BLaER1 treated with 17β-estradiol and CSF1 and Interleukin-3, amounts not matched to agents 10 nM and 100 nM (cell line): ENCODE measurements at regions not wholly inside any gene's neighbourhood (a gene's known extent, or its start where the extent isn't known, plus 50 kb on each side); places are given as distances from the start of the nearest gene placed in this dataset.
A peak's percentile ranks its signal among the peaks of the same experiment; 100 is the strongest.

Source experiments
- H3K27ac ChIP-seq, 11 experiments: shearing (Covaris generic); formaldehyde crosslinking; 2 replicates each; pipeline ENCODE4 v1.8.1; 2022
- H3K27me3 ChIP-seq, 11 experiments: shearing (Covaris generic); formaldehyde crosslinking; 2 replicates each; pipeline ENCODE4 v1.8.1; 2022
- H3K36me3 ChIP-seq, 11 experiments: shearing (Covaris generic); formaldehyde crosslinking; 2 replicates each; pipeline ENCODE4 v1.8.1; 2022
- H3K4me1 ChIP-seq, 10 experiments: shearing (Covaris generic); formaldehyde crosslinking; 2 replicates each; pipeline ENCODE4 v1.8.1; 2022
- H3K4me2 ChIP-seq, 11 experiments: shearing (Covaris generic); formaldehyde crosslinking; 2 replicates each; pipeline ENCODE4 v1.8.1; 2022
- H3K4me3 ChIP-seq, 10 experiments: shearing (Covaris generic); formaldehyde crosslinking; 2 replicates each; pipeline ENCODE4 v1.8.1; 2022
- H3K9ac ChIP-seq, 11 experiments: shearing (Covaris generic); formaldehyde crosslinking; 2 replicates each; pipeline ENCODE4 v1.8.1; 2022
- H3K9me3 ChIP-seq, 11 experiments: shearing (Covaris generic); formaldehyde crosslinking; replicated peaks in 1 of 11; 2 replicates each; pipeline ENCODE4 v1.8.1; 2022
- H4K20me1 ChIP-seq, 11 experiments: shearing (Covaris generic); formaldehyde crosslinking; 2 replicates each; pipeline ENCODE4 v1.8.1; 2022
- Cebpa-rat ChIP-seq, 11 experiments: shearing (Covaris generic); IDR thresholded peaks; 2 replicates each; pipeline ENCODE4 v1.8.1; 2022

DNA sequence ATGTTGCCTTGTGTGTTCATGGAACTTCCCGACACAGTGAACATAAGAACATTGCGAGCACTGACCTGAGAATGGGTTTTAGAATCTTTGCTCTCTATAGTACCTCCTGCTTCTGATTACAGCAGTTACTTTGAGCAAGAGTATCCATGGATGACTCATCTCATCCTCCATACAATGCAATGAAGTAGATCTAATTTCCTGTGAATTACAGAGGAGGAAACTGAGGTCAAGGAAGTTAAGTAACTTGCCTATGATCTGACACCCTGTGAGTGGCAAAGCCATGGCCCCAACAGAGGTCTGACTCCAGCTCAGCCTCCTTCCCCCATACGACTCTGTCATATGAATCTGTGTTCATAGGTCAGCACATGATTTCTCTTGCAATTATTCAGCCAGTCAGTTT, 518.1 kb downstream of the TFAP2A start:
- Histone ChIP-seq H3K27me3 (no peaks in the 10 kb centered on the region), H4K20me1 (no peaks in the 10 kb centered on the region), H3K4me2 (peak overlapping the region in 7 of 11 experiments; percentile 4 to 56 (median 18); a peak in 9 of 22 replicates), H3K9me3 (no peaks in the 10 kb centered on the region), H3K27ac (no peak overlapping the region), H3K9ac (no peak overlapping the region), H3K4me3 (no peak overlapping the region), H3K4me1 (peaks cover 0 to 11% (median 7%) of the 10 kb centered on the region in 10 experiments; a peak in 11 of 20 replicates), H3K36me3 (no peaks in the 10 kb centered on the region)
- TF ChIP-seq Cebpa-rat (IDR thresholded peaks at IDR 0.05): no peak

DNA sequence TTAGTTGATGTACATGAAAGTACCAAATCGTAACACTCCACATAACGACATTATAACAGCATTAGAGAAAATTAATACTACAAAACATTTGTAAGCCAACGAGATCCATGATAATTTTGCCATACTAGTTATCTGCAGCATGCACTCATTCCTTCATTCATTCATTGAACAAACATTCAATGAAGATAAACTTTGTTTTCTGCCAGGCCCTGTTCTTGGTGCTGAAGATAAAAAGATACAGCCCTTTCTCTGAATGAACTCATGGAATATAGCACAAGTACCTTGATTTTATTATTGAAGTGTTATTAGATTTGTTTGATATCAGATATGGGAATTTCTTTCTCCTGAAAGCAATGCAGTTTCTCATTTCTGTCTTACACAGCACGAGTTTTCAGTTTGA, 524.0 kb downstream of the TFAP2A start:
- Histone ChIP-seq H3K4me1 (no peaks in the 10 kb centered on the region), H3K9me3 (peaks cover 0 to 4% (median 0%) of the 10 kb centered on the region in 11 experiments; a peak in 1 of 22 replicates), H3K27ac (no peak overlapping the region), H3K4me2 (no peak overlapping the region), H3K9ac (no peak overlapping the region), H4K20me1 (no peaks in the 10 kb centered on the region), H3K36me3 (no peaks in the 10 kb centered on the region), H3K4me3 (no peak overlapping the region), H3K27me3 (no peaks in the 10 kb centered on the region)
- no peak for TF ChIP-seq Cebpa-rat (IDR thresholded peaks at IDR 0.05)

DNA sequence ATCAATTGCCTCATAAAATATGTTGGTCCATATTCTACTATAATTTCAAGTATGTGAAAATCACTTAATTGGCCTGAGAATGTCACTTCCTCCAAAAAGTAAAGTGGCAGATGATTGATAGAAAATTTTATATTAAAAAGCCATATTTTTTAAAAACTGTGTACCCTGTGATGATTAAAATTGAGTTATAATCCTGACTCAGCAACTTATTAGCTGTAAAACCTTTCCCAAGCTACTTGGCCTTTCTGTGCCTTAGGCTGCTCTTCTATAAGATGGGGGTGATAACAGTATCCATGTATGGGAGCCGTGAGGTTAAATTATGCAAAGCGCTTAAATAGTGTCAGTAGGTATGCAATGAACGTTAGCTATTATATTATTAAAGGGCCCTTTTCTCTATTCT, 524.4 kb downstream of the TFAP2A start:
- Histone ChIP-seq H4K20me1 (no peaks in the 10 kb centered on the region), H3K36me3 (no peaks in the 10 kb centered on the region), H3K4me2 (no peak overlapping the region), H3K27ac (no peak overlapping the region), H3K4me1 (no peaks in the 10 kb centered on the region), H3K9ac (no peak overlapping the region), H3K9me3 (peaks cover 0 to 4% (median 0%) of the 10 kb centered on the region in 11 experiments; a peak in 1 of 22 replicates), H3K27me3 (no peaks in the 10 kb centered on the region), H3K4me3 (no peak overlapping the region)
- no peak for TF ChIP-seq Cebpa-rat (IDR thresholded peaks at IDR 0.05)

DNA sequence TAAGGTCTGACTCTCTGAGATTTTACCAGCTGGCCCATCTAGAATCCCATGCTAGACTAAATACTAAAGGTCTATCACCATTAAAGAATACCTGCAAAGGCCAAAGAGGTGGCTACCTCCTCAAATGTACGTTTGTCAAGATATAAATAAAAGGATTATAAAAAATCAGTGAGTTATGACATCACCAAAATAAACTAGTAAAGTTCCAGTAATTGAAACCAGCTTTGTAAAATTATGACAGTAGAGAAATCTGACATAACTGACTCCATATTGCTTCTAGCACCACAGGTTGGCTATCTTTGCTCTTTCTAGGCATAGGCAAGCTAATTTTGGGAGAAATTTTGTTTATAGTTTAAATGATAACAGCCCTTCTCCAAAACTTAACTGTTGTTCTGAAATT, 536.3 kb downstream of the TFAP2A start:
- Histone ChIP-seq H3K9ac (no peak overlapping the region), H3K27me3 (no peaks in the 10 kb centered on the region), H3K36me3 (no peaks in the 10 kb centered on the region), H3K4me3 (no peak overlapping the region), H4K20me1 (no peaks in the 10 kb centered on the region), H3K4me2 (no peak overlapping the region), H3K9me3 (peaks cover 0 to 29% (median 15%) of the 10 kb centered on the region in 11 experiments; a peak in 13 of 22 replicates), H3K4me1 (no peaks in the 10 kb centered on the region), H3K27ac (no peak overlapping the region)
- TF ChIP-seq Cebpa-rat (IDR thresholded peaks at IDR 0.05): no peak

DNA sequence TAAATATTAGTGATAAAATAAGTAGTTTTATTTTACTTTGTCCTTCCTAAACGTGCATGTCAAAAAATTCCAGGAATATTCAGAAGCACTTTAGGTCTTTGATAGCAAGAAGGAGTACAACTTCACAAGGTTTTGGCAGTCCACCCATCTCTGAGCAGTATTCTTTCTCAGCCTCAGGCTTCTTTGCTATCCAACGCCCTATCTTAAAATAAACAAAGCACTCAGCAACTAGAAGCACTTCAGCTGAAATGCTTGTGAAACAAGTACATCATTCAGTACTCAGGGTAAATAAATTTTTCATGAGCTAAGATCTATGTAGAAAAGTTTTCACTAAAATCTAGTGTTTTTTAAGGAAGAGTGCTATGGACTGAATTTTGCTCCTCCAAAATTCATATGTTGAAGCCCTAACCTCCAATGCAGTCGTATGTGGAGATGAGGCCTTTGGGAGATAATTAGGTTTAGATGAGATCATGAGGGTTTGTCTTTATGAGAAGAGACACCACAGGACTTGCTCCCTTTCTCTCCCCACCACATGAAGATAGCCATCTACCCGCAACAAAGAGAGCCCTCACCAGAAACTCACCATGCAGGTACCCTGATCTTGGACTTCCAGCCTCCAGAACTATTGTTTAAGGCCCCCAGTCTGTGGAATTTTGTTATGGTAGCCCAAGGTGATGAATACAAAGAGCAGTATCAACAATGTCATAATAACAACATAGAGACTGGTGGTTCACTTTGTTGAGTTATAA, 539.1 kb downstream of the TFAP2A start:
- H3K9me3 ChIP-seq: peaks cover 0 to 19% (median 7%) of the 10 kb centered on the region in 11 experiments; a peak in 8 of 22 replicates
- H3K9ac ChIP-seq: no peak overlapping the region
- no peak overlapping the region for H3K27ac ChIP-seq
- H3K36me3 ChIP-seq: no peaks in the 10 kb centered on the region
- H3K4me2 ChIP-seq: no peak overlapping the region
- H3K4me3 ChIP-seq: no peak overlapping the region
- no peaks in the 10 kb centered on the region for H3K27me3 ChIP-seq
- no peaks in the 10 kb centered on the region for H3K4me1 ChIP-seq
- TF ChIP-seq Cebpa-rat (IDR thresholded peaks at IDR 0.05): no peak
- no peaks in the 10 kb centered on the region for H4K20me1 ChIP-seq

DNA sequence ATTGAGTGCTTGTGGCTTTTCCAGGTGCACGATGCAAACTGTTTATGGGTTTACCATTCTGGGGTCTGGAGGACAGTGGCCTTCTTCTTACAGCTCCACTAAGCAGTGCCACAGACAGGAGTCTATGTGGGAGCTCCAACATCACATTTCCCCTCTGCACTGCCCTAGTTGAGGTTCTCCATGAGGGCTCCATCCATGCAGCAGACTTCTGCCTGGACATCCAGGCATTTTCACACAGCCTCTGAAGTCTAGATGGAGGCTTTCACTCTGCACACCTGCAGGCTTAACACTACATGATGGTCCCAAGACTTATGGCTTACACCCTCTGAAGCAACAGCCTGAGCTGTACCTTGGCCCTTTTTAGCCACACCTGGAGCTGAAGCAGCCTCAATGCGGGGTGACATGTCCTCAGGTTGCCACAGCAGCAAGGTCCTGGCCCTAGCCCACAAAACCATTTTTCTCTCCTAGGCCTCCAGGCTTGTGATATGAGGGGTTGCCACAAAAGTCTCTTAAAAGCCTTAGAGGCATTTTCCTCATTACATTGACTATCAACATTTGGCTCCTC, 552.2 kb downstream of the TFAP2A start:
- H3K9me3 ChIP-seq: peaks cover 27 to 36% (median 31%) of the 10 kb centered on the region in 11 experiments
- no peak overlapping the region for H3K9ac ChIP-seq
- peak overlapping the region in 1 of 10 experiments; percentile 2; a peak in 1 of 20 replicates for H3K4me3 ChIP-seq
- H3K4me1 ChIP-seq: no peaks in the 10 kb centered on the region
- no peak overlapping the region for H3K4me2 ChIP-seq
- no peaks in the 10 kb centered on the region for H4K20me1 ChIP-seq
- H3K27ac ChIP-seq: no peak overlapping the region
- TF ChIP-seq Cebpa-rat (IDR thresholded peaks at IDR 0.05): no peak
- H3K36me3 ChIP-seq: no peaks in the 10 kb centered on the region; a peak in 1 of 22 replicates
- no peaks in the 10 kb centered on the region for H3K27me3 ChIP-seq

DNA sequence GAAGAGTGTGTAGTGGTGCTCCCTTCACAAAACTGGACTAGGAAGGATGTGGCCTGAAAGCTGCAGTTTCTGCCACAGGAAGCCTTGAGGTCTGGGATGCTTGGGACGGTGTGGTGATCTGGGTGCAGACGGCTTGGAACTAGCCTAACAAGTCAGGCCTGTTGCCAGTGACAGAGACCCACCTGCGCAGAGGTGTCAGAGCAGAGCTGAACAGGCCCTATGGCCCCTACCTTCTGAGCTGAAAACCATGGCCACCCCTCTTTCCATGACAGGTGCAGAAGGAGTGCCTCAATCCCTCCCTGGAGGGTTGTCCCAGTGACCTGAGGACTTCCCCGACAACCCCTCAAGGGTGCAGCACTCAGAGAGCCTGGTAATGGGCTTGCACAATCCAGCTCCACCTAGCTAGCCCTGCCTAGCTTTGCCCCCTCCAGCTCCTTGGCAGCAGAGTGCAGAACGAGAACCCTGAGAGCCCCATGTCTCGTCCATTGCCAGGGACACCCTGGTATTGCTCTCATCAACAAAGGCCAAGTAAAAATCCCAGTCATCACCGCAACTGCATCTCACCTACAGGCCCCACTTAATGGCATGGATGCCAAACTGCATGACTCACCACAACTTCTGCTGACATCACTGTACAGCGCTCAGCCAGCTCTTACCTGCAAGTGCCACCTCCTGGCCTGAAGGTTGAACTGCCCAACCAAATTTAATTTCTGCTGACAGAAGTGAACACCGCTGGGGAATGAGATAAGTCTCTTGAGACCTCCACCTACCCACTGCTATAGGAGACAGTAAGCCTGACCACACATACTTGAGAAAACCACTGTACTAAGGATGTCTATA, 563.1 kb downstream of the TFAP2A start:
- Histone ChIP-seq H3K4me2 (no peak overlapping the region), H3K4me3 (no peak overlapping the region), H3K9me3 (peaks cover 34 to 52% (median 45%) of the 10 kb centered on the region in 11 experiments), H3K27me3 (no peaks in the 10 kb centered on the region), H3K9ac (no peak overlapping the region), H3K4me1 (no peaks in the 10 kb centered on the region), H4K20me1 (no peaks in the 10 kb centered on the region), H3K27ac (no peak overlapping the region), H3K36me3 (no peaks in the 10 kb centered on the region)
- no peak for TF ChIP-seq Cebpa-rat (IDR thresholded peaks at IDR 0.05)

DNA sequence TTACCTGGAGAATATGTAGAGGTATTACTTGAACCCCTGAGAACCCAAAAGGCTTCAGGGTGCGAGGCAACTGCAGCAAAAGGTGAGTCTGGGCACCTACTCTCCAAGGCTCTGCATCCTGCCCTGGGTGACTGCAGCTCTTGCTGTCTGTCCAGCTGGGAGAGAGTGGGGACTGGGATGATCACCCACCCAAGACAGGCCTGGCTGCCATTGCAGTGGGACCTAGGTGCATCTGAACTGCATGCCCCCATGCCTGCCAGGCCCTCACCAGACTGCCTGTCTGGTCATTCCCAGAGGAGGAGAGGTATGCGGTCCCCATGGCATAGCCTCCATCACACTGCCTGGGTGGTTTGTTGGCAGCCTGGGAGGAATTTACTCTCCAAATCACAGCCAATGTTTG, 563.9 kb downstream of the TFAP2A start:
- Histone ChIP-seq H3K4me3 (no peak overlapping the region), H3K4me1 (no peaks in the 10 kb centered on the region)

DNA sequence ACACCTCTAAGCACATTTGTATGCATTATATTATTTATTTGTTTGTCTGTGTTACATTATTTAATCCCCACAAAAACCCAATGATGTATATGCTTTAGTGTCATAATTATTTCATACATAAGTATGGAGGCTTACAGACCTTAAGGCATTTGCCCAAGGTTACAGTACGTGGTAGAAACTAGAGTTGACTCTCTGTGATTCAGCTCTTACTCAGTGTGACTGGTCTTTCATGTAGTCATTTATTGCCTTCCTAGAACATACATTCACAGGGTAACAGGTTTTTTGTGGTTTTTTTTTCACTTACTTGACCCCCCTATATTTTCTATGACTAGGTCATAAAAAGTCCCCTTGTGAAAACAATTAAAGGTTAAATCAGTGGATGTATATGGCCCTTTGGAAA, 566.8 kb downstream of the TFAP2A start:
- no peaks in the 10 kb centered on the region for H3K36me3 ChIP-seq
- TF ChIP-seq Cebpa-rat (IDR thresholded peaks at IDR 0.05): no peak
- no peaks in the 10 kb centered on the region for H3K27me3 ChIP-seq
- no peak overlapping the region for H3K4me2 ChIP-seq
- no peak overlapping the region for H3K9ac ChIP-seq
- no peak overlapping the region for H3K27ac ChIP-seq
- no peaks in the 10 kb centered on the region for H3K4me1 ChIP-seq
- H4K20me1 ChIP-seq: no peaks in the 10 kb centered on the region
- peaks cover 39 to 54% (median 47%) of the 10 kb centered on the region in 11 experiments for H3K9me3 ChIP-seq
- no peak overlapping the region for H3K4me3 ChIP-seq

More for the DNA sequence above, 563.9 kb downstream of the TFAP2A start:
- no peak overlapping the region for H3K27ac ChIP-seq
- H3K4me2 ChIP-seq: no peak overlapping the region
- no peaks in the 10 kb centered on the region for H3K27me3 ChIP-seq
- H3K9ac ChIP-seq: no peak overlapping the region
- peaks cover 42 to 59% (median 53%) of the 10 kb centered on the region in 11 experiments for H3K9me3 ChIP-seq
- no peaks in the 10 kb centered on the region for H4K20me1 ChIP-seq
- H3K36me3 ChIP-seq: no peaks in the 10 kb centered on the region
- no peak for TF ChIP-seq Cebpa-rat (IDR thresholded peaks at IDR 0.05)
